NB4 (cell line): ENCODE measurements at regions not wholly inside any gene's neighbourhood (a gene's known extent, or its start where the extent isn't known, plus 50 kb on each side); places are given as distances from the start of the nearest gene placed in this dataset.
"Not testable (repeated sequence)": the region's sequence is repeated elsewhere in the genome, so short reads cannot be mapped to it uniquely, and the experiment has no call there.

Source experiments
- DNase-seq: peaks from one replicate; pipeline ENCODE4 v3.0.0; 2010; ENCODE audit warnings: low read depth
- H3K4me3 ChIP-seq: one replicate; pipeline ENCODE4 v1.5.1; 2011; ENCODE audit warnings: mild to moderate bottlenecking, low read depth, low read length, moderate library complexity
- CTCF ChIP-seq: IDR thresholded peaks from one replicate; pipeline ENCODE4 v1.5.1; 2012; ENCODE audit warnings: low read depth, low read length
- MAX ChIP-seq: IDR thresholded peaks from 2 replicates; pipeline ENCODE4 v1.6.1; 2011; ENCODE audit warnings: low read depth, low read length
- MYC ChIP-seq: IDR thresholded peaks from 2 replicates; pipeline ENCODE4 v1.6.1; 2011; ENCODE audit warnings: low read depth, low read length
- POLR2A ChIP-seq: IDR thresholded peaks from 2 replicates; pipeline ENCODE4 v1.6.1; 2011; ENCODE audit warnings: mild to moderate bottlenecking; ENCODE audit not compliant: insufficient read length; ENCODE audit errors: extremely low read depth

- no peak for TF ChIP-seq POLR2A
- TF ChIP-seq CTCF = no peak
- TF ChIP-seq MYC = no peak
- no peak for TF ChIP-seq MAX
- no peak overlapping the region for H3K4me3 ChIP-seq
- no peak for DNase-seq
These were observed 106.6 kb downstream of the RNASET2 start for GRCh38 chr6:166849749-166850183.

- no peak for TF ChIP-seq MYC
- no peak for TF ChIP-seq CTCF
- TF ChIP-seq MAX = no peak
- TF ChIP-seq POLR2A = no peak
- DNase-seq = no peak
- H3K4me3 ChIP-seq = no peak overlapping the region
These were observed 107.2 kb downstream of the RNASET2 start for GRCh38 chr6:166848979-166849748.

- DNase-seq = peak; percentile 21
- H3K4me3 ChIP-seq = not testable (repeated sequence)
These were observed 109.8 kb downstream of the RNASET2 start for GRCh38 chr6:166846446-166847142.

- no peak overlapping the region for H3K4me3 ChIP-seq
- no peak for DNase-seq
- TF ChIP-seq MAX = no peak
- no peak for TF ChIP-seq CTCF
- TF ChIP-seq MYC = no peak
- no peak for TF ChIP-seq POLR2A
These were observed 113.7 kb downstream of the RNASET2 start for GRCh38 chr6:166842607-166843006.

- no peak for TF ChIP-seq CTCF
- TF ChIP-seq MAX = no peak
- no peak for TF ChIP-seq MYC
- no peak for TF ChIP-seq POLR2A
- no peak for DNase-seq
- no peak overlapping the region for H3K4me3 ChIP-seq
These were observed 115.1 kb downstream of the RNASET2 start for GRCh38 chr6:166841216-166841615.

GRCh38 chr6:166839569-166839968, 116.8 kb downstream of the RNASET2 start:
- TF ChIP-seq CTCF = no peak
- TF ChIP-seq POLR2A = no peak
- DNase-seq = no peak

More at GRCh38 chr6:166839569-166839968, 116.8 kb downstream of the RNASET2 start:
- H3K4me3 ChIP-seq = no peak overlapping the region
